ENCODE measurements at regions not wholly inside any gene's neighbourhood (a gene's known extent, or its start where the extent isn't known, plus 50 kb on each side); places are given as distances from the start of the nearest gene placed in this dataset.

GRCh38 chr7:94324380-94325121 is 70.1 kb upstream of the COL1A2 start:
- Histone ChIP-seq H3K27ac (ENCODE audit: extremely low read depth, low read depth, low read length) (no peak overlapping the region), H3K36me3 (ENCODE audit: control insufficient read depth in 2 of 2, insufficient read depth in 1 of 2, low read length in 2 of 2) (no peaks in the 10 kb centered on the region), H3K4me1 (ENCODE audit: control insufficient read depth, insufficient read depth, low read length) (no peaks in the 10 kb centered on the region), H3K9me3 (ENCODE audit: control insufficient read depth, insufficient read depth, low read depth, low read length) (no peaks in the 10 kb centered on the region), H3K4me3 (ENCODE audit: low read depth, low read length) (no peak overlapping the region)
- CTCF ChIA-PET, result interaction anchor here (0.8 to 1.1 kb wide), 2 partner anchors 21 to 35 kb away, joined by 3 to 4 read pairs; no protein-coding TSS in a partner anchor
- TF ChIP-seq PRDM4 (tag by site-specific recombination; IDR thresholded peaks at IDR 0.05) (no peak), ZNF488 (tag by site-specific recombination; IDR thresholded peaks at IDR 0.05) (no peak), ZNF132 (tag by site-specific recombination; IDR thresholded peaks at IDR 0.05; ENCODE audit: borderline replicate concordance) (no peak), MZF1 (tag by site-specific recombination; IDR thresholded peaks at IDR 0.05; ENCODE audit: borderline replicate concordance) (no peak)
- POLR2A ChIA-PET, result no interaction called here

- TF ChIP-seq ZNF677 (tag by site-specific recombination; IDR thresholded peaks at IDR 0.05), result no peak
- TF ChIP-seq ZBTB7A (tag by site-specific recombination; IDR thresholded peaks at IDR 0.05; ENCODE audit: low read depth), result no peak
- no peak for TF ChIP-seq IKZF3 (tag by site-specific recombination; IDR thresholded peaks at IDR 0.05)
- TF ChIP-seq ZXDB (tag by site-specific recombination; IDR thresholded peaks at IDR 0.05), result no peak
- no peak for TF ChIP-seq ZNF341 (tag by site-specific recombination; IDR thresholded peaks at IDR 0.05; ENCODE audit: low read depth)
- TF ChIP-seq ZNF76 (tag by site-specific recombination; IDR thresholded peaks at IDR 0.05; ENCODE audit: borderline replicate concordance, low read depth), result no peak
- TF ChIP-seq ZNF174 (tag by site-specific recombination; IDR thresholded peaks at IDR 0.05), result no peak
- Histone ChIP-seq H3K27ac (ENCODE audit: extremely low read depth, low read depth, low read length) (no peak overlapping the region), H3K4me3 (ENCODE audit: low read depth, low read length) (no peak overlapping the region), H3K4me1 (ENCODE audit: control insufficient read depth, insufficient read depth, low read length) (no peaks in the 10 kb centered on the region), H3K9me3 (ENCODE audit: control insufficient read depth, insufficient read depth, low read depth, low read length) (no peaks in the 10 kb centered on the region), H3K36me3 (ENCODE audit: control insufficient read depth in 2 of 2, insufficient read depth in 1 of 2, low read length in 2 of 2) (no peaks in the 10 kb centered on the region)
- CTCF ChIA-PET, result no interaction called here
- POLR2A ChIA-PET, result no interaction called here
Measured at GRCh38 chr7:94325122-94325475, 69.6 kb upstream of the COL1A2 start.

- CTCF ChIA-PET, result no interaction called here
- Histone ChIP-seq H3K4me3 (ENCODE audit: low read depth, low read length) (no peak overlapping the region), H3K9me3 (ENCODE audit: control insufficient read depth, insufficient read depth, low read depth, low read length) (no peaks in the 10 kb centered on the region), H3K27ac (ENCODE audit: extremely low read depth, low read depth, low read length) (no peak overlapping the region), H3K4me1 (ENCODE audit: control insufficient read depth, insufficient read depth, low read length) (no peaks in the 10 kb centered on the region), H3K36me3 (ENCODE audit: control insufficient read depth in 2 of 2, insufficient read depth in 1 of 2, low read length in 2 of 2) (no peaks in the 10 kb centered on the region)
- POLR2A ChIA-PET, result no interaction called here
- no peak for TF ChIP-seq EGR2 (tag by site-specific recombination; IDR thresholded peaks at IDR 0.05; ENCODE audit: low read depth)
- no peak for TF ChIP-seq ZSCAN23 (tag by site-specific recombination; IDR thresholded peaks at IDR 0.05)
- TF ChIP-seq TRIM28 (IDR thresholded peaks at IDR 0.05; ENCODE audit: borderline replicate concordance, low read length), result no peak
Measured at GRCh38 chr7:94330269-94331020, 64.2 kb upstream of the COL1A2 start.

- no peak for TF ChIP-seq MEIS1 (CRISPR knock-in tag; IDR thresholded peaks at IDR 0.05; ENCODE audit: borderline replicate concordance)
- no peak for TF ChIP-seq KLF17 (tag by site-specific recombination; IDR thresholded peaks at IDR 0.05)
- TF ChIP-seq SP3 (tag by site-specific recombination; IDR thresholded peaks at IDR 0.05), result no peak
- no peak for TF ChIP-seq ZBTB17 (tag by site-specific recombination; IDR thresholded peaks at IDR 0.05)
- TF ChIP-seq GFI1B (tag by site-specific recombination; IDR thresholded peaks at IDR 0.05), result no peak
- no peak for TF ChIP-seq ZNF175 (tag by site-specific recombination; IDR thresholded peaks at IDR 0.05)
- TF ChIP-seq ZNF404 (tag by site-specific recombination; IDR thresholded peaks at IDR 0.05), result no peak
- Histone ChIP-seq H3K36me3 (ENCODE audit: control insufficient read depth in 2 of 2, insufficient read depth in 1 of 2, low read length in 2 of 2) (no peaks in the 10 kb centered on the region), H3K27ac (ENCODE audit: extremely low read depth, low read depth, low read length) (no peak overlapping the region), H3K9me3 (ENCODE audit: control insufficient read depth, insufficient read depth, low read depth, low read length) (no peaks in the 10 kb centered on the region), H3K4me3 (ENCODE audit: low read depth, low read length) (no peak overlapping the region), H3K4me1 (ENCODE audit: control insufficient read depth, insufficient read depth, low read length) (no peaks in the 10 kb centered on the region)
- CTCF ChIA-PET, result interaction anchor here (0.6 kb wide), 1 partner anchor 70 kb away, joined by 3 read pairs; no protein-coding TSS in a partner anchor
- POLR2A ChIA-PET, result no interaction called here
Measured at GRCh38 chr7:94332571-94332970, 62.1 kb upstream of the COL1A2 start.
